Occipital lobe (tissue), 1 donor: ENCODE measurements at regions not wholly inside any gene's neighbourhood (a gene's known extent, or its start where the extent isn't known, plus 50 kb on each side); places are given as distances from the start of the nearest gene placed in this dataset.
A peak's percentile ranks its signal among the peaks of the same experiment; 100 is the strongest.

Source experiments
- DNase-seq: peaks from one replicate; lab custom pipeline; 2025; lab: John Stamatoyannopoulos, UW

DNA sequence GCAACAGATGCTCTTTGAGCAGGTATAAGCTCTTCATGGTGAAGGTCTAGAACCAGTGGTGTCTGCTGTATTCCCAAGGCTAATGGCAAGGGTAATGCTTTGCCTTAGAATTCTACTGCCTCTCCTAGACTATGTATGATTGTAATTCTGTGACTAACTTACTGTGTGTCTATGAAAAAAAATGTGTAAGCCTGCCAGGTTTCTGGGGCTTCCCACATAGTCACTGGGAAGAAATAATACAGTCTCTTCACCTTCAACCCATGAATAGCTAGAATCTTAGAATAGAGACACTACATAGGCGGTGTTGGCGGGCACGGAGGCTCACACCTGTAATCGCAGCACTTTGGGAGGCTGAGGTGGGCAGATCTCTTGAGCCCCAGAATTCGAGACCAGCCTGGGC lies 84.1 kb downstream of the C11orf91 start:
- no peak for DNase-seq

DNA sequence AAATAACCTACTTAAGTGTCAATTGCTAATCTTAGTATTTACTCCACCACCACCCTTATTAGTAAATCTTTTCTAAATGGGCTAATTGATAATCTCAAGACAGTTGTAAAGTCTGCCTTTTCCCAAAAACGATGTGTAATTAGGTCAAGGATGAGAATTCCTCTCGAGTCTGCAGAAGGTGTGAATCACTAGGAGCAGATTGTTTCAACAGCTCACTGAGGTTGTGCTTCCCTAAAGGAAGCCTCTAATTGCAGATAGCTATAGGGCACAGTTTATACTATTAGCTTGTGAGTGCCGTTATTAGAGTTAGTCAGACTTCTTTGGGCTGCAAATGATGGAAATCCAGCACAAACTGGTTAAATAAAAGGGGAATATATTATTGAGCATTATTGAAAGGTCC lies 84.9 kb downstream of the C11orf91 start:
- DNase-seq: no peak

DNA sequence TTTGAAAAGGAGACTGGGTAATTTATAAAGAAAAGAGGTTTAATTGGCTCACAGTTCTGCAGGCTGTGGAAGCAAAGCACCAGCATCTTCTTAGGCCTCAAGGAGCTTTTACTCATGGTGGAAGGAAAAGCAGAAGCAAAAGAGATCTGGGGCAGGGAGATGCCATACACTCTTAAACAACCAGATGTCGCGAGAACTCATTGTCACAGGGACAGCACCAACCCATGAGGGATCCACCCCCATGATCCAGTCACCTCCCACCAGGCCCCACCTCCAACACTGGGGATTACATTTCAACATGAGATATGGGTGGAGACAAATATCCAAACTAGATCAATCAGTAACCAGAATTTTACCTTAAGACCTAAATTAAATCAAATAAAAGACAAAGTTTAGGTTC lies 87.2 kb downstream of the C11orf91 start:
- DNase-seq: no peak

DNA sequence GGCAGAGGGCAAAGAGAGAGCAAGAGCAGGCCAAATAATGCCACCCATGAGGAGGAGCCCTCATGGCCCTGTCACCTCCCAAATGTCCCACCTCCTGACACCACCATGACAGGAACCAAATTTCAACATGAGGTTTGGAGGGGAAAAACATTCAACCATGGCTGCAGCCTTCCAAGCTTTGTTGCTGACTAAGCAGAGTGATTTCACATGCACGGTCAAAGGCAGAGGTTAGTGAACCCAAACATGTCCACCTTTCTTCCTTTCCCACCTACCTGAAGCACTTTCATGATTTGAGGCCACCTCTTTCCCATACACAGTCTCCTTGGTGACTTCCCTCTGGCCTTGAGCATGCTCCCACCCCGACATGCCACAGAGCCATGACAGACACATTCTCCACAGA lies 89.7 kb downstream of the C11orf91 start:
- no peak for DNase-seq

DNA sequence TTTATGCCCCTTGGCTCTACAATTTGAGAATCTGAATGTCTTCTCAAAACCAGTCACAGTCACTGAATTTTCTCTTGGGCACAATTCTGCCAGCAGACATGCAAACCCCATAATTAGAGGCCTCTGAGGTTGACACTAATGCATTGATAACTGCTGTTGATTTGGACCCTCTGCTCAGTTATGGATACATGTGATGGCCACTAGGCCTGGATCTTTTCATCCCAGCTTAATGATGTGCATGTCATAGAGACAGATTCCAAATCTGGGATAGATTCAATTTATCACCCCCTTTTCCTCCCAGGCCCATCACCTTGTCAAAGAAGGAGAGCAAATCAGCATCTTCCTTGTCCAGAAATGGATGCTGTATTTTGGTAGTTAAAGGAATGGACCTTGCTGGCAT lies 92.2 kb downstream of the C11orf91 start:
- no peak for DNase-seq

DNA sequence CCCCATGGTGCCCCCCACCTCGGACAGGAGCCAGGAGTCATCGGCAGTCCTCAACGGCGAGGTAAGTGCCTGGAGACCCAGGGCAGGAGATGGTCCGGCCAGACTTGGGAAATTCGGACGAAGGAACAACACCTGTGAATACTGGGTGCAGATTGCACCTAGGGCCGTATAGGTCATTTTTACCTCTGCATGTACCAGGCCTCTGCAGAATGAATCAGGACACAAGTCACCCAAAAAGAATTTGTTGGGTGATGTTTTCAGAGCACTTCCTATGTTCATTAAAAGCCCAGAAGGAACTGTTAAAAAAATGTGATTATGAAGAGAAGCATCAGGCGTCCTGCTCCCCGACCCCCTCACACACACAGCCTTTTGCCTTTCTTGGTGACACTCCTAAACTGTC lies 93.9 kb downstream of the C11orf91 start:
- DNase-seq: no peak

DNA sequence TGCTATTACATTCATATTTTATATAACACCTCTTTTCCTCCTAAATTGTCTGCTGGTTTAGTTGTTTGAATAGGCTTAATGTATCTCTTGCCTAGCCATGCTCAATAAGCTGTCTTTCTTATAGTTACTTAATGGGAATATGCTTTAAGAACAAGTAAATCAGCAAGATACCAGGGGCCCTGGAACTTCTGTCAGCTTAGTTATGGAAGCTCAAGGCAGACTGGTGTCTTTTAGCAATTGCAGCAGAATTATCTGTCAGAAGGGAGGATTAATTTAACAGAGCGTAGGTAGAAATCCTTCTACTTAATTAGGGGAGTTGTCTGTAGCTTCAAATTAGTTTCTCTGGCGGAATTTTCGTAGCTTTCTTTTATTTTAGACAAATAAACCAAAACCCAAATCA lies 94.9 kb downstream of the C11orf91 start:
- DNase-seq: no peak

DNA sequence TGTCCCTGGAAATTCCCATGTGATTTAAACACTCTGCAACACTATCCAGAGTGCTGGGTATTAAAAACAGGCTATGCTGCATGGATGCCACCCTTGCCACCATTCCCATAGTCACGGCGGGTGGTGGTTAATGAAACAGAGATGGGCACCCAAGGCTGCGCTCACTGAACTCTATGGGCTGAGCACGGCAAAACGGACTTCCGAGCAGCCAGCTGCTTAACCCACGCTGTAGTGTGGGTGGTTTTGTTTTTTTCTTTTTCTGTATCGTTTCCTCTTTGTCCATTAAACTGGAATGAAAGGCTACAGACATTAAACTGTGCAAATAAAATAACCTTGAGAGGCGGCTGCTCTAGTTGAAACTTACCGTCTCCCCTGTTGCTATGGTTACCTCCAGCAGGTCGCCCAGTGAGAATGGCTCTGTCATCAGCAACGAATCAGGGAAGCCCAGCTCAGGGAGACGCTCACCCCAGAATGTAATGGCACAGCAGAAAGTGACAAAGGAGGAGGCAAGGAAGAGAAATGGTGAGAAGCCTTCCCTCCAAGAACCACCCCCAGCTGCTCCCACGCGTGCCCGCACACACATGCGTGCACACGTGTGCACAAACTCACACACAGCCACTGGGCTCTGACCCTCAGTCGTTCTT lies 102.1 kb downstream of the C11orf91 start:
- DNase-seq: peak; percentile 72

DNA sequence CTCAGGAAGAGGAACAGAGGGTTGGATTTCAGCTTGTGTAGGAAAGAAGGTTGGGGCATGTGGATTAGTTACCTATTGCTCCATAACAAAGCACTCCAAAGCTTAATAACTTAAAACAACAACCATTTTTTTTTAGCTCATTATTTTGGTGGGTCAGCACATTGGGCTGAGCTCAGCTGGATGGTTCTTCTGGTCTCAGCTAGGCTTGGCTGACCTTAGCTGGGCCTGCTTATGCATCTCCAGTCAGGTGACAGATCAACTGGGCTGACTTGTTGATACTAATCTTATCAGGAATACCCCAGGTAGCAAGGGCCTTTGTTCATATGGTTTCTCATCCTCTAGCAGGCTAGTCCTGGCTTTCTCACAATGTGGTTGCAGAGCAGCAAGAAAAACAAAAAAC lies 106.4 kb downstream of the C11orf91 start:
- DNase-seq: no peak

DNA sequence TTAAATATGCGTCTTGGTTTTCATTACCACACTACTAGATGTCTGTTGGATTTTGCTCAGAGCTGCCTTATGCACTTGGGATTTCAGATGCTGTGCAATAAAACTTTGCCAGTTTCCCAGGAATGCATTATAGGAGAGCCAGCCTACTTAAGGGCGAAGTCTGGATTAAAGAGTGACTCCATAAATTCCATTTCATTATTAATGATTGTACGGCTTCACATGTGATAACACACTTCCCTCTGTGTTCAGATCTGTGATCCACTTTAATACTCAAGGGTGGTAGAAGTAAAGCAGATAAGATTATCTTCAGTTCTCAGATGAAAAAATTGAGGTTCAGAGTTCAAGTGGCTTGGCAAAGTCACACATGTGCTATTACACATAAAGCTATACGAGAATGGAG lies 110.2 kb downstream of the C11orf91 start:
- DNase-seq: no peak

DNA sequence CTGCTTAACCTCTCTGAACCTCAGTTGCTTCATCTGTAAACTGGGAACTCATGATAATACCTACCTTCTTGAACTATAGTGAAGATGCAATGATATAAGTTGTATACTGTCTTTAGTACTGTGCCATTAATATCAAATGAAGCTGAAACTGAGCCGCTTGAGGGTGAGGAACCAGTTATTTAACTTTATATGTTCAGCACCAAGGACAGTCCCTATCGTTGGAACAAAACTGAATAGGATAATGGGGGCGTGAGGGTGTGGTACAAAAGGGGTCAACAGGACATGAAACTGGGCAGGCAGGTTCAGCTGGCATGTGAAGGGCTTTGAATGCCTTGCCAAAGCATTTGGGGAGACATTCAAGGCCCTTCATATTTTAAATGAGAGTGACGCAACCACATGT lies 112.6 kb downstream of the C11orf91 start:
- DNase-seq: no peak

DNA sequence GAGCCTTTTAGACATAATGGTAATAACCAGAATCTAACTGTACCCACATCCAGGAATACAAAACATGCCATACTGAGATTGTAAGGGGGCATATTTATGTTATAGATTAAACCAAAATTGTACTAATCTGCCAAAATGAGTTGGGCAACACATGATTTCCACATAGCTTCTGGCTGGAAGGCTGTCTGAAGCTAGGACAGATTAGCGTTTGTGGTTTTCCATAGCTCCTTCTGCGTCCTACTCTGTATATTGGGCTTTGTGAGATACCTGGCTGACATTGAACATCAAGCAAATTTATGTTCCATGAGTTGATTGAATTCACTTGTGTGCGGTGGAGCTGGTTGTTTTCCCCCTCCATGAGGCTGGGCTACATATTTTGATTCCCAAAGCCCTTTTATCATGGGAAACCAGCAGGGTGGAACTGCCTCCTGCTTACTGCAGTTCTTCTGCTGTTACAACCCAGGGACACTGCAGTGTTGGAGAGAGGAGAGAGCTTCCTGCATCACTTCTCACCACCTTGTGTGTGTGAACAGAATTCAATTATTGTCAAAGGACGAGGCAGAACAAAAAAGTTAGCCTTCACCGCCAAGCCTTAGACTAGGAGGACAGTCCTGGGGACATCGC lies 114.9 kb downstream of the C11orf91 start:
- no peak for DNase-seq

DNA sequence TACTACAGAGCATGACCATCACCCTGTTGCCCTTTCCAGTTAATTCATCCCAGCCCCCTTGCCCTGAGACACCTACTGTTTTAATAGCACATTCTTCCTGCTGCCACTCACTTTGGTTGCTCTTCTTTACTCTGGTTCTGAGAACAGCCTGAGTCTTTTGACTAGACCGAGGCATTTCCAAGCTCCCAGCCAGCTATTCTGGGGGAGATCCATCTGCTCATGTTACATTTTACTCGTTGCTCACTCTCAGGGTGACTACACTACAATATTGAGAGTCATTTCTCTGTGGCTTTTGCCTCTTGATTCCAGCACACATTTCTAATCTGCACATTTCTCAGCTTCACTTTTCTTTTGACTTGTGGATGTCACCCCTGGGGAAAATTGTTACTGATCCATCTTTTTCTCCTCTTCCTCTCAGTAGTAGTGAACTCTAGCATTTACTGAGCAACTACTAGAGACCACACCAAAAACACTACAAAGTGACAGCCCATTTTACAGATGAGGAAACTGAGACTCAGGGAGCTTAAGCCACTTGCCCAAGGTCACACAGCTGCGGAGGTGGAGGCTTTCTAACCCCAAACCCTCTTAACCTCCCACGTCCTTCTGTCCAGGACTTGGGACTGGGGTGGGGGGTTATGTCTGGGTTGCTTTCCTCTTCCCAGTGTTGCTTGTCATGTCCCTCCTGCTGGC lies 117.8 kb downstream of the C11orf91 start:
- no peak for DNase-seq

DNA sequence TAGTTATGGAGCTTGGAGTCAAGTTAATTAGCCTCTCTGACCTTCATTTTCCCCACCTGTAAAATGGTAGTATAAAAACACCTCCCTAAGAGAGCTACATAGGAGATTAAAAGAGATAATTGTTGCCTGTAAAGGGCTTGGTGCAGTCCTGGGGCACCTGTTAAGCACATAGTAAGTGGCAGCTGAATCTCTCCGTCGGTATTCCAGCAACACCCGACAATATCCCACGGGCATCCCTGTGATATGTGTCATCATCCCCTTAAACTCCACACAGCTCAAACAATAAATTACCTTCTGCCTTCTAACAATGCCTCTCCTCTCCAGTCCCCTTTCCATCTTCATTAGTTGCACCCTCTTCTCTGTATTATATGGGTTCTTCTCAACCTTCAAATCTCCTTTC lies 121.5 kb downstream of the C11orf91 start:
- DNase-seq: no peak

DNA sequence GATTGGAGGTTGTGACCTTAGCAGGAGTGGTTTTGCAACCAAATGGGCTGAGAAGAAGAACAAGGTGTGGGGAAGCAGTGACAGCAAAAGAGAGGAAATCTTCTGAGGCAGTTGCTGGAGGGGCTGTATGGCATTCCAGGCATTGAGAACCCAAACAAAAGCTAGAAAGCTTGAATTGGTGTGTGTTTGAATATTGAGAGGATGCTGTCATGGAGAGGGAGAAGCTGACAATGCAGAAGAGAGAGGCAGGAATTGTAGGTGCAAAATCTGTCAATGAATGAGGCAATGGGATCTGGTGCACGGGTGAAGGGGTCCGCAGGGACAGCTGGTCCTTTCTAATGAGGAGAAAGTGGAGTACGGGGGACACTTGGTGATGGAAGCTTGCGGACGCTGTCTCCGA lies 123.4 kb downstream of the C11orf91 start:
- DNase-seq: no peak

DNA sequence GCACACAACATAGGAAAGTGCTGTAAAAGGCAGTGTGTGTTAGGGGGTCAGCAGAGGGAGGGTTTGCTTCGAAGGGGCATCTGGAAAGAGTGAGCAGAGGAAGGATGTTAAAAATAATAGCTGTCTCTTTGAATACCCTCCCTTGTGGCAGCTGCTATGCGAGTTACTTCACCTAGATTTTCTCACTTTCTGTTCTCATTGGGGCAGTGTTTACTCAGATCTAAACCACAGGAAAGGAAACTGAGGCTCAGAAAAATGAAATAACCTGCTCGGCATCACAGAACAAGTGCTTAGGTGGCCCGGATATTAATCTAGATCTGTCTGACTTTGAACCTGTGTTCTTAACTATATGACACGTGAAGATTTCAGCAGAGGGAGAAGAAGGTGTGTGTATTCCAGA lies 125.3 kb downstream of the C11orf91 start:
- DNase-seq: no peak

DNA sequence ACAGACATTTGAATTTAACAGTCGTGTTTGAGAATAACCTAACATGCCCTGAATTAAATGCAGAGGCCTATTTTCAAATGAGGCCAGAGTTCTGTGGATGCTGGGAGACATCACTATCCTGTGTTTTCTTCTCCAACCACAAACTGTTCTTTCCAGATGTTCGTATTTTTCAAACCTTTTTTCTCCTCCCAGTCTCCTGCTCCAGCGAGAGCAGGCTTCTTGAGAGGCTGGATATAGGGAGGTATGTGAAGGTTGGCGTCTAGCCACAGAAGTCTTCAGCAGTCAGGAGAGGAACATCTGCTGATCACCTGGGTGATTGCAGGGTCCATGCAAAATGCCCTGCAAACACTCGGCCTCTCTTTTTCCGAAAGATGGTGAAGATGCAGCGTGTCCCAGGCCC lies 126.3 kb downstream of the C11orf91 start:
- no peak for DNase-seq

DNA sequence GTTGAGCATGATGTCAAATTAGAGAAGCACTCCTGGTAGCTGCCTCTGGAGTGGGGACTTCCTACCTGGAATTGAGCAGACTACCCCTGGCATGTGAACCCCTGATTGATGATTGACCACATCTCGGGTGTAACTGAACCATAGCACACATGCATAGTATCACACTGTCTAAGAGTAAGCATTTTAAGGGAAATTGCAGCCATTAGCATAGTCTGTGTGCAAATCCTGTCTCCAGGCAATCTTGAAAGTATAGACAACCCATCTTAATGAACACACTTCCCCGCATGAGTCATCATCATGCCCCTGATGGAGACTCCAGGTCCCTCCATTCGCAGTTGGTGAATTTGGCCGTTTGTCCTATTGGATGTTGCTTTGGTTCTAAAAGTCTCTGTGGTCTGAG lies 131.3 kb downstream of the C11orf91 start:
- DNase-seq: no peak

DNA sequence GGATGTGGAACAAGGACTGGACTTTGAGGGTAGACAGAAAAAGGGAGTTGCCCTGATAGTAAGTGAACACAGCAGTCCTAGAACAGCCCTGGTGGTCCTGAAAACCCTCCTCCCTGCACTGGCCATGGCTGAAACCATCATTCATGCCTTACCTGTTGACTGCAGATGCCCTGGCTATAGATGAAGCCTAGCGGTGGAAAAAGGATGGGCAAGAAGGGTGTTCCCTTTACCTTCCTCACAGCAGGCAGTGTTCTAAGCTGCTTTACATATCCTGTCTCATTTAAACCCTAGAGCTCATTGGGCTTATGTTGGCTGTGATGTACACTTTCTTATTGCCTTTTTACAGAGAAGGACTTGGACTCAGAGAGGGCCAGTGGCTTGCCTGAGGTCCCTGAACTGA lies 133.6 kb downstream of the C11orf91 start:
- no peak for DNase-seq

DNA sequence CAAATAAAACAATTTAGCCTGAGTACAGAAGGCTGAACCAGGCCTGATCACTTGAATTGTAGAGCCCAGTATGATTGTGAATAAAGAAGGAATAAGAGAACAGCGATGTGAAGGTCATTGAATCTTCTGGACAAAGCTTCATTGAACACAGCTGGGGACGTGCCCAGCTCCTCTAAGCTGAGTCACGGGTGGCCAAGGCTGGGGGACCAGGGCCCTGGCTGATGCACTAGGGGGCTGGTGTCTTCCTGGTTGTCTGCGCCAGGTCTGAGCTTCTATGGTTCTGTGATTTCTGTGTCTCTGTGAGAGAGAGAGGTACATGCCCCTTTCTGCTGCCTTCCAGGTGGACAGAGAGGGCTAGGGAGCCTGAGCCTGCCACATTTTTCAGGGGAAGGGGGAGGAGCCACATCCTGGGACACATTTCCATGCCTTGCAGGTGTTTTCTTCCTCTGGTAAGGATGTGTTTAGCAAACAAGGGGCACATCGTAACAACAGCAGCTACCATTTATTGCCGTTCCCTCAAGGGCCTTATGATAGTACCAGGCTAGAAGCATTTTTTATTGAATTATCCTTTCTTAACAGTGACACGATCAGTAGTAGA lies 135.7 kb downstream of the C11orf91 start:
- peak; percentile 48 for DNase-seq

DNA sequence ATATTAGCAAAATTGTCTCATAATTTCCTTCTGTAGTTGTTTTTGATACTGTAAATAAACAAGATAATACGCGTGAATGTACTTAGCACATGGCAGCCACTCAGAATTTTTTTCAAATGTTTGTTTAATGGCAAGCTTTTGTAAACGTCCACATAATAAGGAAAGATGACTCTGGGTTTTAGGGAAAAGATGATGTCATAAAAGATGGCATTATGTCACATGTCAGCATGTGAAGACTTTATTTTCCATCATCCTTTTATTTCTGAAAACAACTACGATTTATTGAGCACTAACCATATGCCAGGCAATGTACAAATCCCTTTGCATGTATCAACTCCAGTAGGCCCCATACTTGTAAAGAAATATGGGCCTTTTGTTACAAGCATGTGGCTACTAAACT lies 139.9 kb downstream of the C11orf91 start:
- no peak for DNase-seq

DNA sequence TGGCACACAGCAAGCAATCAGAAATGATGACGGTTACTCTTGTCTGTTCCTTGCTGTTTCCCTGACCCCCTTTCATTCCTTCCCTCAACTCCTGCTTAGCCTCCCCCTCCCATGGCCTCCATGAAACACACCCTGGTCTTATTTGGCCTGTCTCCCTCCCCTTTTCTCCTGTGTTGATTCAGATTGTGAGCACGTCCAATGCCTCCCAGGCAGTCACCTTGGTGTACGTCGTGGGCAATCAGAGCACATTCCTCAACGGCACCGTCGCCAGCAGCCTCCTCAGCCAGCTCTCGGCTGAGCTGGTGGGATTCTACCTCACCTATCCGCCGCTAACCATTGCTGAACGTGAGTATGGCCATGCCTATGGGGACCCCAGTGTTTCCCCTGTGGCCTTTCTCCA lies 141.1 kb downstream of the C11orf91 start:
- no peak for DNase-seq

DNA sequence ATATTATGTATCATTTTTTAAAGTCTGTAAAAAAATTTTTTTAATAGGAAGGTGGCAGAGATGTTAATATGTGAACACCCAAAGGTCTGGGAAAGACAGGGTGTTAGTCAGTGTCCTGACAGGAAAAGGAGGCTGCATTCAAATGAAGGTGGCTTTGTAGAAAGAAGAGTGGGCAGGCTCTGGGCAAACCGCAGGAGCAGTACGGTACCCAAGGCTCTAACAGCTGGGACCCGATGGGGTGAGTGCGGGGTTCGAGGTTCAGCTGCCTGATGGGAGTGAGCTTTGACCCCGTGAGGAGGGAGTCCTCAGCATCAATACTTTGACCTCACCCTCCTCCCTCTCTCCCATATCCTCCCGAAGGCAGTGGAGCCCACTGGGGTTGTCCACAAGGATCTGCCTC lies 142.5 kb downstream of the C11orf91 start:
- no peak for DNase-seq
